Endothelial cell of hepatic sinusoid (primary cell): ENCODE measurements at regions not wholly inside any gene's neighbourhood (a gene's known extent, or its start where the extent isn't known, plus 50 kb on each side); places are given as distances from the start of the nearest gene placed in this dataset.
"Not testable (repeated sequence)": the region's sequence is repeated elsewhere in the genome, so short reads cannot be mapped to it uniquely, and the experiment has no call there.

Source experiments
- in situ Hi-C: cut with HindIII; loops from 2 replicates; pipeline ENCODE4 v1.10.0; 2017; ENCODE audit warnings: low sequenced_read_pairs

GRCh38 chr16:5323284-5324141, 225.9 kb upstream of the EEF2KMT start:
- in situ Hi-C loops: no loop called here

DNA sequence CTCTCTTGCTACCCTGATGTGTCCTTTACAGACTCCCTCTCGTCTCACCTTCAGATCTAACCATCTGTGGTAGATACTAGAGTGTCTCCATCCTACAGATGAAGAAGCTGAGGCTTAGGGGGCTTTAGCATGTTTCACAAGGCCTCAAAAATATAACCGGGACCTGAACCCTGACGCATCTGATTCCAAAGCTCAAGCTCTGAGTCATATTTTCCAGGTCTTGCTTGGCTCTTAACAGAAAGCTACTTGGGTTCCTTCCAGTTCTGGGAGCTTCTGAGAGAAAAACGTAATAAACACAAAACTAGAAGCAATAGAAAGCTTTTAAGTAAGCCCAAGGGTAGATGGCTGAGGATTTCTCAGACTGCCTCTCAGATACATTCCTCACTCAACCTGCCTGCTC, 224.3 kb upstream of the EEF2KMT start:
- in situ Hi-C loops: no loop called here

DNA sequence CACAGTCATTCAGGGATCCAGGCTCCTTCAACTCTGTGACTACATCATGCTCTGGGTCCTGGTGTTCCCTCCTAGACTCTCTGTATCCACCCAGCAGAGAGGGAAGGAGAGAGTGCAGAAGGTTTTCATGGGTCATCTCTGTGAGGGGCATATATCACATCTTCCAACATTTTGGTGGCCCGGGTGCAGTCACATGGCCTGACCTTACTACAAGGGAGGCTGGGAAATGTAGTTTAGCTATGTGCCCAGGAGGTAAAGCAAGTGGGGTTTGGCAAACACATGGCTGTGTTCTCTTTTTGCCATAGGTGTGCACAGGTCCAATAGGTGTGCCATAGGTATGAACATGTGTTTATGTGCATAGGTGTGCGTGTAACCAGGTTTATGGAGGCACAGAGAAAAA, 222.2 kb upstream of the EEF2KMT start:
- in situ Hi-C loops: no loop called here

DNA sequence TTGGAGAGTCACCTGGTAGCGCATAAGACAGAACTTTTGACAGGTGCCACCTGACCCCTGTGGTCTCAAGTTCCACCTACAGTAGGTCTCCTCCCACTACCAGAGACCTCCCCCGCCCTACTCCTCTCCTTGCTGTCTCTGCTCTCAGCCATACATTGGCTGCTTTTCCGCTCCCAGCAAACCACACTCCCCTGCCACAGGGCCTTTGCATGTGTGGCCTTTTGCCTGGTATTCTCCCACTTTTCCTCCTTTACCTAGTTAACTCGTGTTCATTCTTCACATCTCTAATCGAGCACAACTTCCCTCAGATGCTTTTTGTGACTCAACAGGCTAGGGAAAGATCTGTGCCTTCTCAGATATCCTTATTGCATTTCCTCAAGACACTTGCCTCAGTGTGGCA, 218.3 kb upstream of the EEF2KMT start:
- in situ Hi-C loops: no loop called here

- in situ Hi-C loops: no loop called here
Observed at GRCh38 chr16:5314377-5314776, 216.8 kb upstream of the EEF2KMT start.

DNA sequence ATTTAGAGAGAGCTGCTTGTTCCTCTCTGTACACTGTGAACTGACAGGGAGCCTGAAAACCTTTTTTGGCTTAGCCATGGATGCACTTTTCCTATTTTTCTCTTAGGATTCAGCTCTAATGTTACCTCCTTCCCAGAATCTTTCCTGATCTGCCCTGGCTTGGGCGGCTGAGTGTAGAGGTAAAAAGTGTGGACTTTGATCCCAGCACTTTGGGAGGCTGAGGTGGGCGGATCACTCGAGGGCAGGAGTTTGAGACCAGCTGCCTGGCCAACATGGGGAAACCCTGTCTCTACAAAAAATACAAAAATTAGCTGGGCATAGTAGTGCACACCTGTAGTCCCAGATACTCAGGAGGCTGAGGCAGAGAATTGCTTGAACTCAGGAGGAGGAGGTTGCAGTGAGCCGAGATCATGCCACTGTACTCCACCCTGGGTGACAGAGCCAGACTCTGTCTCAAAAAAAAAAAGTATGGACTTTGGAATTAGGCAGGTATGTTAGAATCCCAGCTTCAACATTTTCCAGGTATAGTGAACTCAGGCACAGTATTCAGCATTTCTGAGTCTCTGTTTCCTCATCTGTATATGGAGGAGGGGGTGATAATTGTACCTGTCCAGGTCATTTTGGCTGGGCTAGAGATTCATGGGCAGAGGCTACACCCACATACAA, 212.5 kb upstream of the EEF2KMT start:
- in situ Hi-C loops: no loop called here

GRCh38 chr16:5305023-5305422, 207.4 kb upstream of the EEF2KMT start:
- in situ Hi-C loops: no loop called here

DNA sequence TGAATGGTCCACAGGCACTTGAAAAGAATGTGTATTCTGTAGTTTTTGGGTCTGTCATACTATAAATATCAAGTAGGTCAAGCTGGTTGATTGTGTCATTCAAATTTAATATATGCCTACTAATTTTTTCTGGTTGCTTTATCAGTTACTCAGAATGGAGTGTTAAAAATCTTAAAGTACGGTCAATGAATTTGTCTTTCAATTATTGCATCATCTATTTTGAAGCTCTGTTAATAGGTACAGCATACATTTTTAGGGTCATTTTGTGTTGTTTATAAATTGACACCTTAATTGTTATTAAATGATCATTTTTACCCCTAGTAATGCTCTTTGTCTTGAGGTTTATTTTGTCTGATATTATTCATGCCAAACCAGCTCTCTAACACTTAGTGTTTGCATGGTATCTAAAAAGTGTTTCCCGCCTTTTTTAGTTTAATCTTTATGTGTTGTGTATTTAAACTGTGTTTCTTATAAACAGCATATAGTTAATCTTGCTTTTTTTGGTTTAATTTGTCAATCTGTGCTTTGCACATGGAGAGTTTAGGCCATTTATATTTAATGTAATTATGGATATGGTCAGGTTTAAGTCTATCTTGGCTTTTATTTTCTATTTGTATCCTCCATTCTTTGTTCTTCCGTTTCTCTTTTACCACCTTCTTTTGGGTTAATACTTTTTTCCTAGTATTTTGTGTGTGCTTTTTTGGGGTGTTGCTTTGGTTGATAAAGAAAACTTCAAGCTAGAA, 204.9 kb upstream of the EEF2KMT start:
- in situ Hi-C loops: no loop called here

GRCh38 chr16:5298202-5298601, 200.6 kb upstream of the EEF2KMT start:
- in situ Hi-C loops: no loop called here

DNA sequence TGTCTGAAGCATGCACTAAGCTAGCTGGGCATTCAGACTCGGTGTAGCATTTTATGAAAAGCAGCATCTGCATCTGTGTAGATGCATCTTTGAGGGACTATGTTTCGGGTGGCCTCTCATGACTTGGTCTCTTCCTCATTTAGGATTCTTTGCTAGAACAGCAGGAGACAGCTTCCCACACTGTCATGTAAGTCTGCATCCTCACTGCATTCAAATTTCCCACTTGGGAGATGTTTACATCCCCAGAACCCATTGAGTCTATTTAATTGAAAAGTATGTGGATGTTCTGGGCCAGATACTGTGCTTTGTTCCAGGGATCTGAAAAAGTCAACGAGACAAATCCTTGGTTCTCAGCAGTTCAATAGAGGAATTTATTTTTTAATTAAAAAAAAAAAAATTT, 198.6 kb upstream of the EEF2KMT start:
- in situ Hi-C loops: no loop called here

GRCh38 chr16:5295304-5295703, 197.7 kb upstream of the EEF2KMT start:
- in situ Hi-C loops: not testable (repeated sequence)

- in situ Hi-C loops: not testable (repeated sequence)
Observed at GRCh38 chr16:5282152-5282551, 184.6 kb upstream of the EEF2KMT start.

- in situ Hi-C loops: no loop called here
Observed at GRCh38 chr16:5257462-5257861, 159.9 kb upstream of the EEF2KMT start.

DNA sequence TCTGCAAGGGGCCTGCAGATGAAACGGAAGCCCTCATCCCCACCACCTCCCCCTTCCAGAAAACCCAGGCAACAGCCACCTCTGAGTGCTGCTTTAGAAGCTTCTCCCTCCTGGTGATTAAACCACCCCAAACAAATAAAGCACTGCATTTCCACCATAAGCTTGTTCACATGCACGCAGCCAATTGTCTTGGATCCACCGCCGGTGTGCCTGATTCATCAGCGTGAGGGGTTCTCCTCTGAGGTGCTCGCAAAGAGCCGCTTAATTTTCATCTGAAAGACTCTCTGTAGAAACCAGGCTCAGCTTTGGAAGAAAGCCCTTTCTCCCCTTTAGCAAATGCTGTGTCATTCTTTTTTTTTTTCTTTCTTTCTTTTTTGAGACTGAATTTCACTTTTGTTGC, 155.2 kb upstream of the EEF2KMT start:
- in situ Hi-C loops: no loop called here

- in situ Hi-C loops: not testable (repeated sequence)
Observed at GRCh38 chr16:5247403-5247802, 149.8 kb upstream of the EEF2KMT start.

GRCh38 chr16:5240278-5240626, 142.7 kb upstream of the EEF2KMT start:
- in situ Hi-C loops: not testable (repeated sequence)

DNA sequence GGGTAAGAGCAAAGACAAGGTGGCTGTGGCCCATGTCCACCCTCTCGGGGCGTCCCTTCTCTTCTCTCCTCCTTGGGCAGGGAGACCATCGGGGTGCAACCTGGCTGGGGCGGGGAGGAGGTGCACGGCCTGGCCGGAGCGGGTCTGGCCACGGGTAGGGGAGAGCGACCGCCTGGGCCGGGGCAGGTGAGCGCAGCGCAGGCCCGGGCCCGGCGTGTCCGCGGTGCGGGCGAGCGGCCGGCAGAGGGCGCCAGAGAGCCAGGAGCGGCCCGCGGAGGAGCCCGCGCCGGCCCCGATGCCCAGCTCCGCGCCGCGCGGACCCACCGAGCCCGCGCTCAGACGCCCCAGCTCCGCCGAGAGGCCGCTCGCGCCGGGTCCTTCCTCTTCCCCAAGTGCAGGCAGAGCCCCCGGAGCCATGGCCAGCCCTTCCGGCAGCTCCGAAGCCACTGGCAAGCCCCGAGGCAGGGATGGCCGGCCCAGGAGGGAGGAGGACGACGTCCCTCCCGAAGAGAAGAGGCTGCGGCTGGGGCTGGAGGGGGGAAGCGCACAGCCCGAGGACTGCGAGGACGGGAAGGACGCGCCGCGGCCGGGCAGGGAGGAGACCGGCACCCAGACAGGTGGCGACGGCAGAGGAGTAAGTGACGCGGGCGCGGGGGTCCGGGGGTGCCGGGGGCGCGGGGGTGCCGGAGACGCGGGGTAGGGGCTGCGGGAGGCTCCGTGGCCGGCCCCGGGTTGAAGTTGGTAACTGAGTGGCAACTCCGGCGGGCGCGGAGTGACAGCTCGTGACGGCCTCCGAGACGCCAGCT, 142.1 kb upstream of the EEF2KMT start:
- in situ Hi-C loops: not testable (repeated sequence)

- in situ Hi-C loops: no loop called here
Observed at GRCh38 chr16:5235119-5235518, 137.5 kb upstream of the EEF2KMT start.

GRCh38 chr16:5234295-5235050, 136.9 kb upstream of the EEF2KMT start:
- in situ Hi-C loops: no loop called here

DNA sequence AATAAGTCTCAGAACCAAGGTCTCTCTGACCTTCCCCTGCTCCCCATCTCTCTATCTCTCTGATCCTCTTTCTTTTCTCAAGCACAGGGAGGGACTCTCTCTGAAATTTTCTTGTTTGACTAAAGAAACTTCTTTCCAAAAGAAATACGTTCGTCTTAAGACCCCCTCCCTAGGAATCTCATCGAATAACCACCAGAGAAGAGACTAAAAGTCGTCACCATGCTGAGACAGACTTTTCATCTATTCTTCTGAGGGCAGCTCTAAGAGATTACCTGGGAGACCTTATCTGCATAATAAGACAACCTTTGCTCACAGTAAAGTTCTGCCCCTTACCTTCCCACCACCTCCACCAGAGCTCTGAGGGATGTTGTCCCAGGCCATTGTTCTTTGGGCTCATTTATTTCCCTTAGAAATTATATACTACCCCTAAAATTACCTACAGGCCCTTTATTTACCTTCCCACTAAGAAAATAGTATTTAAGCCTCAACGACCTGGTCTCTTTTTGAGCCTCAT, 133.7 kb upstream of the EEF2KMT start:
- in situ Hi-C loops: no loop called here
